DMS 273 (cell line): ENCODE measurements at regions not wholly inside any gene's neighbourhood (a gene's known extent, or its start where the extent isn't known, plus 50 kb on each side); places are given as distances from the start of the nearest gene placed in this dataset.
A peak's percentile ranks its signal among the peaks of the same experiment; 100 is the strongest.

Experiments used
- DNase-seq: peaks from one replicate; lab custom pipeline; 2025; ENCODE audit not compliant: unreplicated experiment; lab: John Stamatoyannopoulos, UW

GRCh38 chr16:88283596-88283995 lies 99.2 kb upstream of the ZNF469 start:
- no peak for DNase-seq

GRCh38 chr16:88284101-88284500 lies 98.7 kb upstream of the ZNF469 start:
- no peak for DNase-seq

- peak; percentile 76 for DNase-seq
Measured at GRCh38 chr16:88284626-88285513, 97.9 kb upstream of the ZNF469 start.

GRCh38 chr16:88285514-88285822 lies 97.3 kb upstream of the ZNF469 start:
- DNase-seq: no peak

GRCh38 chr16:88286301-88286923 lies 96.3 kb upstream of the ZNF469 start:
- DNase-seq: no peak

- peak; percentile 45 for DNase-seq
Measured at GRCh38 chr16:88287219-88287618, 95.5 kb upstream of the ZNF469 start.

GRCh38 chr16:88288303-88288702 lies 94.5 kb upstream of the ZNF469 start:
- DNase-seq: no peak

- no peak for DNase-seq
Measured at GRCh38 chr16:88289001-88289400, 93.8 kb upstream of the ZNF469 start.

GRCh38 chr16:88289561-88289960 lies 93.2 kb upstream of the ZNF469 start:
- no peak for DNase-seq

- DNase-seq: no peak
Measured at GRCh38 chr16:88289968-88290401, 92.8 kb upstream of the ZNF469 start.

GRCh38 chr16:88290850-88291830 lies 91.6 kb upstream of the ZNF469 start:
- DNase-seq: no peak

- no peak for DNase-seq
Measured at GRCh38 chr16:88292007-88292970, 90.5 kb upstream of the ZNF469 start.

- no peak for DNase-seq
Measured at GRCh38 chr16:88293097-88293496, 89.7 kb upstream of the ZNF469 start.

- DNase-seq: no peak
Measured at GRCh38 chr16:88295671-88296436, 86.9 kb upstream of the ZNF469 start.

- no peak for DNase-seq
Measured at GRCh38 chr16:88296437-88297177, 86.2 kb upstream of the ZNF469 start.

- DNase-seq: no peak
Measured at GRCh38 chr16:88297178-88297720, 85.5 kb upstream of the ZNF469 start.

- no peak for DNase-seq
Measured at GRCh38 chr16:88298181-88298832, 84.5 kb upstream of the ZNF469 start.
